ENCODE measurements at regions not wholly inside any gene's neighbourhood (a gene's known extent, or its start where the extent isn't known, plus 50 kb on each side); places are given as distances from the start of the nearest gene placed in this dataset.

GRCh38 chr12:131413006-131413405 is 297.9 kb upstream of the SFSWAP start:
- no peak for TF ChIP-seq CTCF (IDR thresholded peaks at IDR 0.05; ENCODE audit: poor library complexity, severe bottlenecking)
- no peak for TF ChIP-seq REST (IDR thresholded peaks at IDR 0.05; ENCODE audit: borderline replicate concordance)
- no peak for TF ChIP-seq SMC3 (conservative IDR thresholded peaks at IDR 0.05; ENCODE audit: poor library complexity)
- TF ChIP-seq EP300 (conservative IDR thresholded peaks at IDR 0.05; ENCODE audit: poor library complexity, severe bottlenecking) = no peak
- TF ChIP-seq EZH2 (IDR thresholded peaks at IDR 0.05; ENCODE audit: borderline replicate concordance, insufficient read depth, low read length, poor library complexity, severe bottlenecking) = no peak
- no peak for TF ChIP-seq TAF1 (IDR thresholded peaks at IDR 0.05; ENCODE audit: low read depth)

All from neural cell (in vitro differentiated cells).